HEK293 (cell line): ENCODE measurements at regions not wholly inside any gene's neighbourhood (a gene's known extent, or its start where the extent isn't known, plus 50 kb on each side); places are given as distances from the start of the nearest gene placed in this dataset.

Experiments
- CTCF ChIA-PET: fragments of 350-600 bp; formaldehyde crosslinking; extraction: SDS; loops from one replicate; lab custom pipeline; 2021; ENCODE audit warnings: antibody characterized with exemption; lab: Yijun Ruan, JAX
- POLR2A ChIA-PET: fragments of 300-600 bp; formaldehyde crosslinking; extraction: SDS; loops from one replicate; lab custom pipeline; 2020; ENCODE audit warnings: antibody characterized with exemption, inconsistent platforms; lab: Yijun Ruan, JAX
- H3K27ac ChIP-seq: fragments of 200-500 bp; sonication (Bioruptor generic); 2 replicates; pipeline ENCODE4 v1.5.1; 2014; ENCODE audit warnings: low read depth, low read length, control low read depth, inconsistent platforms; ENCODE audit errors: extremely low read depth
- H3K36me3 ChIP-seq, 2 experiments: fragments of 200-500 bp in 1 of 2; sonication (Bioruptor generic) in 1 of 2; 1 replicate in 1 of 2; 2 replicates in 1 of 2; pipeline ENCODE4 v1.5.1; 2014 to 2017; ENCODE audit warnings: inconsistent platforms in 2 of 2, low read length in 2 of 2; ENCODE audit not compliant: control insufficient read depth in 2 of 2, insufficient read depth in 1 of 2
- H3K4me1 ChIP-seq: fragments of 200-500 bp; sonication (Bioruptor generic); 2 replicates; pipeline ENCODE4 v1.5.1; 2014; ENCODE audit warnings: mild to moderate bottlenecking, low read length, inconsistent platforms; ENCODE audit not compliant: control insufficient read depth, insufficient read depth
- H3K4me3 ChIP-seq: 2 replicates; pipeline ENCODE4 v1.5.1; 2011; ENCODE audit warnings: low read depth, mild to moderate bottlenecking, control low read depth, low read length, moderate library complexity
- H3K9me3 ChIP-seq: fragments of 200-500 bp; sonication (Bioruptor generic); 2 replicates; pipeline ENCODE4 v1.5.1; 2014; ENCODE audit warnings: low read depth, low read length, inconsistent platforms; ENCODE audit not compliant: control insufficient read depth, insufficient read depth
- HOXC10 ChIP-seq: sonication (generic); formaldehyde crosslinking; IDR thresholded peaks from 2 replicates; pipeline ENCODE4 v1.8.1; 2023; ENCODE audit warnings: mild to moderate bottlenecking, missing genetic modification reagents
- PRDM1 ChIP-seq: fragments of 450-650 bp; formaldehyde crosslinking; IDR thresholded peaks from 2 replicates; pipeline ENCODE4; 2016; ENCODE audit warnings: missing biosample characterization, missing genetic modification characterization
- TSHZ1 ChIP-seq: fragments of 450-650 bp; formaldehyde crosslinking; IDR thresholded peaks from 2 replicates; pipeline ENCODE4 v1.5.1; 2016; ENCODE audit warnings: missing biosample characterization, missing genetic modification characterization, borderline replicate concordance
- ZBTB21 ChIP-seq: fragments of 450-650 bp; formaldehyde crosslinking; IDR thresholded peaks from 2 replicates; pipeline ENCODE4 v1.5.1; 2017; ENCODE audit warnings: missing biosample characterization, missing genetic modification characterization
- ZBTB26 ChIP-seq: fragments of 450-650 bp; formaldehyde crosslinking; optimal IDR thresholded peaks from 2 replicates; pipeline ENCODE3; 2016; ENCODE audit warnings: missing biosample characterization, mild to moderate bottlenecking, missing genetic modification characterization
- ZNF114 ChIP-seq: fragments of 450-650 bp; formaldehyde crosslinking; IDR thresholded peaks from 2 replicates; pipeline ENCODE4 v1.5.0; 2017; ENCODE audit warnings: missing biosample characterization, missing genetic modification characterization
- ZNF132 ChIP-seq: fragments of 450-650 bp; formaldehyde crosslinking; IDR thresholded peaks from 2 replicates; pipeline ENCODE4 v1.5.1; 2017; ENCODE audit warnings: missing biosample characterization, missing genetic modification characterization, borderline replicate concordance
- ZNF138 ChIP-seq: fragments of 450-650 bp; formaldehyde crosslinking; IDR thresholded peaks from 2 replicates; pipeline ENCODE4 v1.5.1; 2016; ENCODE audit warnings: missing biosample characterization, missing genetic modification characterization, borderline replicate concordance
- ZNF18 ChIP-seq: fragments of 450-650 bp; formaldehyde crosslinking; IDR thresholded peaks from 2 replicates; pipeline ENCODE4 v1.5.1; 2016; ENCODE audit warnings: missing biosample characterization, missing genetic modification characterization
- ZNF2 ChIP-seq: fragments of 450-650 bp; formaldehyde crosslinking; IDR thresholded peaks from 2 replicates; pipeline ENCODE4 v1.5.1; 2016; ENCODE audit warnings: missing biosample characterization, missing genetic modification characterization
- ZNF24 ChIP-seq: fragments of 450-650 bp; formaldehyde crosslinking; IDR thresholded peaks from 2 replicates; pipeline ENCODE4 v1.5.1; 2016; ENCODE audit warnings: missing biosample characterization, missing genetic modification characterization
- ZNF302 ChIP-seq: fragments of 450-650 bp; formaldehyde crosslinking; IDR thresholded peaks from 2 replicates; pipeline ENCODE4 v1.5.1; 2016; ENCODE audit warnings: missing biosample characterization, missing genetic modification characterization, low read depth
- ZNF335 ChIP-seq: fragments of 450-650 bp; formaldehyde crosslinking; conservative IDR thresholded peaks from 2 replicates; pipeline ENCODE4 v1.5.1; 2016; ENCODE audit warnings: missing biosample characterization, missing genetic modification characterization
- ZNF37A ChIP-seq: fragments of 450-650 bp; IDR thresholded peaks from 2 replicates; pipeline ENCODE4 v1.5.1; 2018; ENCODE audit warnings: missing biosample characterization, missing genetic modification characterization
- ZNF426 ChIP-seq: fragments of 450-650 bp; formaldehyde crosslinking; IDR thresholded peaks from 2 replicates; pipeline ENCODE4 v1.5.1; 2017; ENCODE audit warnings: missing biosample characterization, missing genetic modification characterization, mild to moderate bottlenecking, inconsistent platforms, moderate library complexity
- ZNF473 ChIP-seq: fragments of 450-650 bp; formaldehyde crosslinking; IDR thresholded peaks from 2 replicates; pipeline ENCODE4 v1.5.1; 2017; ENCODE audit warnings: missing biosample characterization, missing genetic modification characterization
- ZNF521 ChIP-seq: fragments of 450-650 bp; formaldehyde crosslinking; IDR thresholded peaks from 2 replicates; pipeline ENCODE4 v1.5.1; 2017; ENCODE audit warnings: missing biosample characterization, mild to moderate bottlenecking, missing genetic modification characterization
- ZNF530 ChIP-seq: fragments of 450-650 bp; formaldehyde crosslinking; IDR thresholded peaks from 2 replicates; pipeline ENCODE4 v1.5.1; 2016; ENCODE audit warnings: low read depth, missing biosample characterization, missing genetic modification characterization
- ZNF624 ChIP-seq: fragments of 450-650 bp; formaldehyde crosslinking; IDR thresholded peaks from 2 replicates; pipeline ENCODE4 v1.5.1; 2017; ENCODE audit warnings: missing biosample characterization, missing genetic modification characterization
- ZNF626 ChIP-seq: fragments of 450-650 bp; sonication (Bioruptor Pico); formaldehyde crosslinking; IDR thresholded peaks from 2 replicates; pipeline ENCODE4 v1.5.1; 2018; ENCODE audit warnings: missing biosample characterization, missing genetic modification characterization, inconsistent platforms
- ZNF660 ChIP-seq: fragments of 450-650 bp; IDR thresholded peaks from 2 replicates; pipeline ENCODE4 v1.5.1; 2018; ENCODE audit warnings: missing biosample characterization, mild to moderate bottlenecking, missing genetic modification characterization
- ZNF692 ChIP-seq: fragments of 450-650 bp; formaldehyde crosslinking; IDR thresholded peaks from 2 replicates; pipeline ENCODE4 v1.5.1; 2016; ENCODE audit warnings: missing biosample characterization, missing genetic modification characterization
- ZNF747 ChIP-seq: fragments of 450-650 bp; formaldehyde crosslinking; IDR thresholded peaks from 2 replicates; pipeline ENCODE4 v1.5.1; 2016; ENCODE audit warnings: missing biosample characterization, missing genetic modification characterization
- ZNF776 ChIP-seq: fragments of 450-650 bp; formaldehyde crosslinking; IDR thresholded peaks from 2 replicates; pipeline ENCODE4 v1.5.0; 2017; ENCODE audit warnings: missing biosample characterization, missing genetic modification characterization, borderline replicate concordance
- ZSCAN23 ChIP-seq: fragments of 450-650 bp; formaldehyde crosslinking; IDR thresholded peaks from 2 replicates; pipeline ENCODE4 v1.5.1; 2016; ENCODE audit warnings: missing biosample characterization, missing genetic modification characterization

GRCh38 chr1:87929906-87930305, 601.2 kb downstream of the LMO4 start:
- no peak overlapping the region for H3K27ac ChIP-seq
- TF ChIP-seq ZNF138 (no peak), ZNF660 (tag by site-specific recombination) (no peak), ZNF114 (tag by site-specific recombination) (no peak), ZNF302 (tag by site-specific recombination) (no peak), ZNF426 (tag by site-specific recombination) (no peak), ZNF37A (tag by site-specific recombination) (no peak), ZNF18 (tag by site-specific recombination) (no peak), ZNF473 (tag by site-specific recombination) (no peak), HOXC10 (CRISPR knock-in tag) (no peak), PRDM1 (no peak), ZSCAN23 (tag by site-specific recombination) (no peak), ZNF2 (no peak), ZBTB26 (tag by site-specific recombination) (no peak), ZNF521 (no peak), ZNF692 (tag by site-specific recombination) (no peak), ZNF530 (tag by site-specific recombination) (no peak), ZNF132 (no peak)
- ChIA-PET CTCF (interaction anchor here (0.5 kb wide), 1 partner anchor 958 kb away, joined by 3 read pairs; no protein-coding TSS in a partner anchor), POLR2A (no interaction called here)
- H3K4me1 ChIP-seq: peaks cover 3% of the 10 kb centered on the region; the same call in 1 of the 2 replicates
- no peaks in the 10 kb centered on the region; the same call in 1 of the 2 replicates for H3K9me3 ChIP-seq
- H3K4me3 ChIP-seq: no peak overlapping the region
- H3K36me3 ChIP-seq: no peaks in the 10 kb centered on the region

- ChIA-PET CTCF (no interaction called here), POLR2A (no interaction called here)
- no peak overlapping the region for H3K4me3 ChIP-seq
- H3K27ac ChIP-seq: no peak overlapping the region
- H3K4me1 ChIP-seq: peaks cover 3% of the 10 kb centered on the region; the same call in 1 of the 2 replicates
- H3K36me3 ChIP-seq: no peaks in the 10 kb centered on the region
- H3K9me3 ChIP-seq: no peaks in the 10 kb centered on the region; the same call in 1 of the 2 replicates
- TF ChIP-seq TSHZ1 (tag by site-specific recombination) (no peak), ZBTB21 (tag by site-specific recombination) (no peak), ZNF626 (no peak), ZNF747 (tag by site-specific recombination) (no peak), ZNF624 (tag by site-specific recombination) (no peak), ZNF776 (no peak), ZNF24 (tag by site-specific recombination) (no peak), ZNF335 (no peak)
Observed at GRCh38 chr1:87930796-87931195, 602.1 kb downstream of the LMO4 start.
